BLaER1 (cell line): ENCODE measurements at regions not wholly inside any gene's neighbourhood (a gene's known extent, or its start where the extent isn't known, plus 50 kb on each side); places are given as distances from the start of the nearest gene placed in this dataset.
"Not testable (repeated sequence)": the region's sequence is repeated elsewhere in the genome, so short reads cannot be mapped to it uniquely, and the experiment has no call there.

Experiments
- H3K27ac ChIP-seq: shearing (Covaris generic); formaldehyde crosslinking; 2 replicates; pipeline ENCODE4 v1.8.1; 2022
- H3K27me3 ChIP-seq: shearing (Covaris generic); formaldehyde crosslinking; 2 replicates; pipeline ENCODE4 v1.8.1; 2022
- H3K36me3 ChIP-seq: shearing (Covaris generic); formaldehyde crosslinking; 2 replicates; pipeline ENCODE4 v1.8.1; 2022
- H3K4me1 ChIP-seq: shearing (Covaris generic); formaldehyde crosslinking; 2 replicates; pipeline ENCODE4 v1.8.1; 2022
- H3K4me2 ChIP-seq: shearing (Covaris generic); formaldehyde crosslinking; 2 replicates; pipeline ENCODE4 v1.8.1; 2022
- H3K4me3 ChIP-seq: shearing (Covaris generic); formaldehyde crosslinking; 2 replicates; pipeline ENCODE4 v1.8.1; 2022
- H3K9ac ChIP-seq: shearing (Covaris generic); formaldehyde crosslinking; 2 replicates; pipeline ENCODE4 v1.8.1; 2022
- H3K9me3 ChIP-seq: shearing (Covaris generic); formaldehyde crosslinking; 2 replicates; pipeline ENCODE4 v1.8.1; 2022
- H4K20me1 ChIP-seq: shearing (Covaris generic); formaldehyde crosslinking; 2 replicates; pipeline ENCODE4 v1.8.1; 2022
- Cebpa-rat ChIP-seq: shearing (Covaris generic); IDR thresholded peaks from 2 replicates; pipeline ENCODE4 v1.8.1; 2022

- no peaks in the 10 kb centered on the region for H3K36me3 ChIP-seq
- no peak for TF ChIP-seq Cebpa-rat
- H4K20me1 ChIP-seq: no peaks in the 10 kb centered on the region
- H3K4me1 ChIP-seq: 0 out of 2 replicates have a peak, but pooled peaks cover 7% of the 10 kb centered on the region
- H3K9me3 ChIP-seq: no peaks in the 10 kb centered on the region
- H3K27ac ChIP-seq: no peak overlapping the region
- H3K4me3 ChIP-seq: no peak overlapping the region
- no peaks in the 10 kb centered on the region for H3K27me3 ChIP-seq
- H3K4me2 ChIP-seq: no peak overlapping the region
- no peak overlapping the region for H3K9ac ChIP-seq
Measured at GRCh38 chr12:19659086-19659485, 219.8 kb downstream of the AEBP2 start.

GRCh38 chr12:19659501-19659900 is 220.2 kb downstream of the AEBP2 start:
- no peak overlapping the region for H3K4me2 ChIP-seq
- no peaks in the 10 kb centered on the region for H4K20me1 ChIP-seq
- no peaks in the 10 kb centered on the region for H3K27me3 ChIP-seq
- no peaks in the 10 kb centered on the region for H3K36me3 ChIP-seq
- 0 out of 2 replicates have a peak, but pooled peaks cover 7% of the 10 kb centered on the region for H3K4me1 ChIP-seq
- no peak overlapping the region for H3K4me3 ChIP-seq
- TF ChIP-seq Cebpa-rat: no peak
- no peak overlapping the region for H3K9ac ChIP-seq
- H3K27ac ChIP-seq: no peak overlapping the region
- no peaks in the 10 kb centered on the region for H3K9me3 ChIP-seq

GRCh38 chr12:19665121-19665900 is 226.0 kb downstream of the AEBP2 start:
- Histone ChIP-seq H3K9ac (no peak overlapping the region), H3K4me1 (no peaks in the 10 kb centered on the region)
- no peak for TF ChIP-seq Cebpa-rat

GRCh38 chr12:19666070-19666469 is 226.8 kb downstream of the AEBP2 start:
- H3K36me3 ChIP-seq: no peaks in the 10 kb centered on the region
- TF ChIP-seq Cebpa-rat: no peak
- H3K27me3 ChIP-seq: no peaks in the 10 kb centered on the region
- no peaks in the 10 kb centered on the region for H3K9me3 ChIP-seq
- H3K4me2 ChIP-seq: no peak overlapping the region
- H3K4me1 ChIP-seq: no peaks in the 10 kb centered on the region
- no peak overlapping the region for H3K9ac ChIP-seq
- no peaks in the 10 kb centered on the region for H4K20me1 ChIP-seq
- no peak overlapping the region for H3K27ac ChIP-seq
- no peak overlapping the region for H3K4me3 ChIP-seq

More at GRCh38 chr12:19665121-19665900, 226.0 kb downstream of the AEBP2 start:
- Histone ChIP-seq H3K4me3 (no peak overlapping the region), H3K9me3 (no peaks in the 10 kb centered on the region), H4K20me1 (no peaks in the 10 kb centered on the region), H3K4me2 (no peak overlapping the region), H3K27me3 (no peaks in the 10 kb centered on the region), H3K36me3 (no peaks in the 10 kb centered on the region), H3K27ac (no peak overlapping the region)

- no peak overlapping the region for H3K4me2 ChIP-seq
- H4K20me1 ChIP-seq: no peaks in the 10 kb centered on the region
- no peaks in the 10 kb centered on the region for H3K9me3 ChIP-seq
- H3K4me3 ChIP-seq: no peak overlapping the region
- no peaks in the 10 kb centered on the region for H3K4me1 ChIP-seq
- no peaks in the 10 kb centered on the region for H3K36me3 ChIP-seq
- no peaks in the 10 kb centered on the region for H3K27me3 ChIP-seq
- no peak overlapping the region for H3K27ac ChIP-seq
- H3K9ac ChIP-seq: no peak overlapping the region
- no peak for TF ChIP-seq Cebpa-rat
Measured at GRCh38 chr12:19669793-19670192, 230.5 kb downstream of the AEBP2 start.

GRCh38 chr12:19671695-19672094 is 232.4 kb downstream of the AEBP2 start:
- H3K9me3 ChIP-seq: no peaks in the 10 kb centered on the region
- no peak for TF ChIP-seq Cebpa-rat
- no peaks in the 10 kb centered on the region for H4K20me1 ChIP-seq
- H3K4me3 ChIP-seq: no peak overlapping the region
- no peaks in the 10 kb centered on the region for H3K27me3 ChIP-seq
- H3K4me2 ChIP-seq: no peak overlapping the region
- no peaks in the 10 kb centered on the region for H3K36me3 ChIP-seq
- no peak overlapping the region for H3K9ac ChIP-seq
- no peaks in the 10 kb centered on the region for H3K4me1 ChIP-seq
- no peak overlapping the region for H3K27ac ChIP-seq

- no peak overlapping the region for H3K27ac ChIP-seq
- H3K9ac ChIP-seq: no peak overlapping the region
- no peak overlapping the region for H3K4me3 ChIP-seq
- no peaks in the 10 kb centered on the region for H3K36me3 ChIP-seq
- no peak overlapping the region for H3K4me2 ChIP-seq
- no peaks in the 10 kb centered on the region for H4K20me1 ChIP-seq
- no peaks in the 10 kb centered on the region for H3K4me1 ChIP-seq
- H3K27me3 ChIP-seq: no peaks in the 10 kb centered on the region
- peaks cover 2% of the 10 kb centered on the region for H3K9me3 ChIP-seq
- TF ChIP-seq Cebpa-rat: no peak
Measured at GRCh38 chr12:19674437-19674836, 235.1 kb downstream of the AEBP2 start.

GRCh38 chr12:19675361-19675760 is 236.1 kb downstream of the AEBP2 start:
- no peaks in the 10 kb centered on the region for H4K20me1 ChIP-seq

GRCh38 chr12:19678501-19678900 is 239.2 kb downstream of the AEBP2 start:
- peaks cover 10% of the 10 kb centered on the region for H3K9me3 ChIP-seq
- H3K9ac ChIP-seq, H3K27me3 ChIP-seq, H4K20me1 ChIP-seq, H3K4me1 ChIP-seq, H3K27ac ChIP-seq, H3K4me3 ChIP-seq, H3K4me2 ChIP-seq, H3K36me3 ChIP-seq: not testable (repeated sequence)

More at GRCh38 chr12:19675361-19675760, 236.1 kb downstream of the AEBP2 start:
- Histone ChIP-seq H3K9me3 (peaks cover 10% of the 10 kb centered on the region), H3K4me1 (no peaks in the 10 kb centered on the region), H3K4me2 (no peak overlapping the region), H3K27me3 (no peaks in the 10 kb centered on the region), H3K4me3 (no peak overlapping the region), H3K9ac (no peak overlapping the region), H3K36me3 (no peaks in the 10 kb centered on the region), H3K27ac (no peak overlapping the region)
- TF ChIP-seq Cebpa-rat: no peak

- H3K27ac ChIP-seq: peak overlapping the region; percentile 35; the same call in 1 of the 2 replicates
- H3K4me2 ChIP-seq: peak overlapping the region; percentile 67
- H3K9me3 ChIP-seq: peaks cover 10% of the 10 kb centered on the region
- H3K9ac ChIP-seq: no peak overlapping the region
- H3K27me3 ChIP-seq: no peaks in the 10 kb centered on the region
- no peaks in the 10 kb centered on the region for H4K20me1 ChIP-seq
- H3K36me3 ChIP-seq: no peaks in the 10 kb centered on the region
- H3K4me1 ChIP-seq: peaks cover 9% of the 10 kb centered on the region
- TF ChIP-seq Cebpa-rat: no peak
- no peak overlapping the region for H3K4me3 ChIP-seq
Measured at GRCh38 chr12:19681007-19681406, 241.7 kb downstream of the AEBP2 start.
